NK-92 (cell line): ENCODE measurements at regions not wholly inside any gene's neighbourhood (a gene's known extent, or its start where the extent isn't known, plus 50 kb on each side); places are given as distances from the start of the nearest gene placed in this dataset.

Experiments used
- DNase-seq: peaks from one replicate; lab custom pipeline; 2025; ENCODE audit not compliant: unreplicated experiment; lab: John Stamatoyannopoulos, UW

- no peak for DNase-seq
Measured at GRCh38 chr4:123496421-123496820, 99.8 kb downstream of the SPRY1 start.

- no peak for DNase-seq
Measured at GRCh38 chr4:123497340-123497739, 100.7 kb downstream of the SPRY1 start.

GRCh38 chr4:123501733-123502132 lies 105.1 kb downstream of the SPRY1 start:
- DNase-seq: no peak

GRCh38 chr4:123503698-123504363 lies 107.2 kb downstream of the SPRY1 start:
- no peak for DNase-seq

GRCh38 chr4:123505095-123506010 lies 108.8 kb downstream of the SPRY1 start:
- no peak for DNase-seq

GRCh38 chr4:123506011-123506695 lies 109.6 kb downstream of the SPRY1 start:
- no peak for DNase-seq

- no peak for DNase-seq
Measured at GRCh38 chr4:123507376-123507775, 110.8 kb downstream of the SPRY1 start.

- DNase-seq: no peak
Measured at GRCh38 chr4:123510221-123510620, 113.6 kb downstream of the SPRY1 start.

GRCh38 chr4:123510659-123511058 lies 114.1 kb downstream of the SPRY1 start:
- DNase-seq: no peak

- no peak for DNase-seq
Measured at GRCh38 chr4:123516576-123516975, 120.0 kb downstream of the SPRY1 start.

GRCh38 chr4:123517176-123517575 lies 120.6 kb downstream of the SPRY1 start:
- DNase-seq: no peak

- no peak for DNase-seq
Measured at GRCh38 chr4:123517971-123518370, 121.4 kb downstream of the SPRY1 start.

- no peak for DNase-seq
Measured at GRCh38 chr4:123520325-123520724, 123.7 kb downstream of the SPRY1 start.

- no peak for DNase-seq
Measured at GRCh38 chr4:123522081-123522480, 125.5 kb downstream of the SPRY1 start.

GRCh38 chr4:123522646-123523045 lies 126.1 kb downstream of the SPRY1 start:
- DNase-seq: no peak

- DNase-seq: no peak
Measured at GRCh38 chr4:123524958-123525628, 128.5 kb downstream of the SPRY1 start.

GRCh38 chr4:123526511-123526910 lies 129.9 kb downstream of the SPRY1 start:
- no peak for DNase-seq

GRCh38 chr4:123528501-123529277 lies 132.1 kb downstream of the SPRY1 start:
- DNase-seq: no peak

- DNase-seq: no peak
Measured at GRCh38 chr4:123529278-123529568, 132.6 kb downstream of the SPRY1 start.

GRCh38 chr4:123530357-123530756 lies 133.8 kb downstream of the SPRY1 start:
- no peak for DNase-seq
